SU-DHL-6 (cell line): ENCODE measurements at regions not wholly inside any gene's neighbourhood (a gene's known extent, or its start where the extent isn't known, plus 50 kb on each side); places are given as distances from the start of the nearest gene placed in this dataset.

ENCODE experiments used
- CTCF ChIP-seq: fragments of 200-600 bp; sonication (generic); IDR thresholded peaks from one replicate; pipeline ENCODE4 v1.5.1; 2017; ENCODE audit warnings: antibody characterized with exemption, mild to moderate bottlenecking, low read length, moderate library complexity; ENCODE audit not compliant: insufficient read depth, poor library complexity, severe bottlenecking
- EZH2phosphoT487 ChIP-seq: fragments of 200-600 bp; sonication (generic), shearing (Covaris generic); conservative IDR thresholded peaks from 2 replicates; pipeline ENCODE4 v1.6.1; 2018; ENCODE audit warnings: mild to moderate bottlenecking, antibody characterized with exemption, low read length, moderate library complexity, mixed read lengths

- TF ChIP-seq CTCF (no peak), EZH2phosphoT487 (no peak)
Measured at GRCh38 chr11:91979775-91980174, 244.8 kb upstream of the FAT3 start.
